ENCODE measurements at regions not wholly inside any gene's neighbourhood (a gene's known extent, or its start where the extent isn't known, plus 50 kb on each side); places are given as distances from the start of the nearest gene placed in this dataset.

DNA sequence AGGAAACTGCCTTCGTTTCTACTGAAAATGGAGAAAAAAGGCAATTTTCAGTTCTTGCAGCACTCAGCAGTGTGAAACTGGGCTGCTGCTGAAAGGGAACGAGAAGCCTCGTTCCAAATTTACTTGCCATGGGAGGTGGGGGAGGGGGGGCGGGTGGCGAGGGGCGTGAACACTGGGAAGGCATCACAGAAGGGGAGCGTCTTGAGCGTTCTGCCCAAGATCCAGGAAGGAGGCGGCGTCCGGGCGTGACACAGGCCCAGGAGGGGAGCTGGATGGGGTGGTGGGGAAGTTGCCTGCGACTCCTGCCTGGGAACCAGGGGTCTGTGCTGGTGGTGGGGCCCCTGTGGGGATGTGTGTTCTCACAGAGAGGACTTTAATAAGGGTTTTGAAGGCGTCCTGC lies 213.5 kb downstream of the CTTN start:
- no peak for TF ChIP-seq CTCF (conservative IDR thresholded peaks at IDR 0.05; ENCODE audit: low read length)
- DNase-seq (ENCODE audit: low read depth): no peak
- no peak overlapping the region for H3K4me3 ChIP-seq (ENCODE audit: low read length)

- no peak for TF ChIP-seq CTCF (conservative IDR thresholded peaks at IDR 0.05; ENCODE audit: low read length)
- no peak for DNase-seq (ENCODE audit: low read depth)
- H3K4me3 ChIP-seq (ENCODE audit: low read length): no peak overlapping the region
Measured at GRCh38 chr11:70612459-70613141, 214.3 kb downstream of the CTTN start.

DNA sequence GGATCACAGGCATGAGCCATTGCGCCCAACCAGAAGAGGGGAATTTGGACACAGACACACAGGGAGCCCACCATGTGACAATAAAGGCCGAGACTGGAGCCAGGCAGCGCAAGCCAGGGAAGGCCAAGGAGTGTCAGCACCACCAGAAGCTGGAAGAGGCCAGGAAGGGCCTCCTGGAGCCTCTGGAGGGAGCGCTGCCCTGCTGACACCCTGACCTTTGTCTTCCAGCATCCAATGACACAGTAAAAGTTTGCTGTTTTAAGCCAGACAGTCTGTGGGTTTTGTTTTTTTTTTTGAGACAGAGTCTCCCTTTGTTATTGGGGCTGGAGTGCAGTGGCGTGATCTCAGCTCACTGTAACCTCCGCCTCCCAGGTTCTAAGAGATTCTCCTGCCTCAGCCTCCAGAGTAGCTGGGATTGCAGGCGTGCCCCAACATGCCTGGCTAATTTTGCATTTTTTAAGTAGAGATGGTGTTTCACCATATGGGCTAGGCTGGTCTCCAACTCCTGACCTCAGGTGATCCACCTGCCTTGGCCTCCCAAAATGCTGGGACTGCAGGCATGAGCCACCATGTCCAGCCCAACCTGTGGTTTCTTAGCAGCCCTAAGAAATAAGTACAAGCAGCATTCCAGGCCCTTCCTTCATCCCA lies 215.8 kb downstream of the CTTN start:
- no peak for DNase-seq (ENCODE audit: low read depth)
- H3K4me3 ChIP-seq (ENCODE audit: low read length): no peak overlapping the region
- TF ChIP-seq CTCF (conservative IDR thresholded peaks at IDR 0.05; ENCODE audit: low read length): no peak

DNA sequence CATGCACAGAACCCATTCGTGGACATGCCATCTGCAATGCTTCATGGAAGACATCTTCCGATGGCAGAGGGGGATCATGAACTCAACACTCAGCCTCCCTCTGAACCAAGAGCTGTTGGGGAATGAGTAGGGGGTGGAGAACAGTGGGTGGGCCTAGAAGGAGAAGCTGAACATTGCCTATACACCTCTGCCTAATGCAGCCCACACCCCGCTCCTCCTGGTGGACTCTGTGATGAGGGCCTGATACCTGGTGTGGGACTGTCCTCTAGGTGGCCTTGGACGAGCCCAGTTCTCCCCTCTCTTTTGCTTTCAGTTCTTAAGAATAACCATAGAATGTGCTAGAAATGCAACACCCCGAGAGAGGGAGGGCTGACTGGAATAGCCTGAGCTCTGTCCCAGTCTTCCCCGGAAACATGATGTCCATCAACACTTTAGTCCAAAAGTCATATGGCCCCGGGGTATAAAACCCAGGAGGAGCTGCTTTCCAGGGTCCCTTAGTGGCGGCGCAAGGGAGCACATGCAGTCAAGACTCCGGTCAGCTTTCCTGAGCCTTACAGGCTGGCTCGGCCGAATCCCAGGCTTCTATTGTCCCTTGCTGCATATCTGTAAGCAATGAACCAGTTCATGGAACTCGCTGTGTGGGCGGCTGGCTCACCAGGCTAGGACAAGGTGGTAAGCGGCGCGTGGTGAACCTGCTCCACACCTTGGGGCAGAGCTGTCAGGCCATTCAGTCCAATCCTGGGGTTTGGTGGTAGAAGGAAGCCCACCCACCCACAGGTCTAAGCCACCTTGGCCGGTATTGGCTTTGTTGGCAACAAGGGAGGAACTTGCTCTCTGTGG lies 216.9 kb downstream of the CTTN start:
- no peak for TF ChIP-seq CTCF (conservative IDR thresholded peaks at IDR 0.05; ENCODE audit: low read length)
- no peak overlapping the region for H3K4me3 ChIP-seq (ENCODE audit: low read length)
- no peak for DNase-seq (ENCODE audit: low read depth)

GRCh38 chr11:70616317-70616716 lies 218.0 kb downstream of the CTTN start:
- no peak for DNase-seq (ENCODE audit: low read depth)
- no peak overlapping the region for H3K4me3 ChIP-seq (ENCODE audit: low read length)
- no peak for TF ChIP-seq CTCF (conservative IDR thresholded peaks at IDR 0.05; ENCODE audit: low read length)

DNA sequence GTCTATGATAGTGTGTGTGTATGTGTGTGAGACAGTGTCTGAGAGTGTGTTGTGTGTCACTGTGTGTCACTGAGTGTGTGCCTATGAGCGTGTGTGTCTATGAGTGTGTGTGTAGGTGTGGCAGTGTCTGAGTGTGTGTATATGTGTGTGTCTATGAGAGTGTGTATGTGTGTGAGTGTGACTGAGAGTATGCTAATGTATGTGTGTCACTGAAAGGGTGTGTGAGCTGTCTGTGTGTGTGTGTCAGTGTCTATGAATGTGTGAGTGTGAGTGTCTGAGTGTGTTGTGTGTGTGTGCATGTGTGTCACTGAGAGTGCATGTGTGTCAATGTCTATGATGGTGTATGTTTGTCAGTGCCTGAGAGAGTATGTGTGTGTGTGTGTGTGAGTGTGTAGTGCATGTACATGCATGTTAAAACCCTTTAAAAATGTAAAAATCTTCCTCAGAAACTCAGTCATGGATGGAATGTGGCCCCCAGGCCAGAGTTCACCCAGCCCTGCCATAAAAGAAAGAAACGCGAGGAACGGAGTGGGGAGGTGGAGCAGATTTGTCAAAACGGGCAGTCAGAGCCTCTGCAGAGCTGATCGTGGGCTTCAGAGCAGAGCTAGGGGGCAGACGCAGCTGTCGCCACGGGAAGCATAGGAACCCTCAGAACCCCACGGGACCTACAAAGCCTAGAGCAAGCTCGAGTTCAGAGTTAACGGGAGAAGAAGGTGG lies 218.8 kb downstream of the CTTN start:
- no peak for DNase-seq (ENCODE audit: low read depth)
- TF ChIP-seq CTCF (conservative IDR thresholded peaks at IDR 0.05; ENCODE audit: low read length): no peak
- no peak overlapping the region for H3K4me3 ChIP-seq (ENCODE audit: low read length)
